Astrocyte (in vitro differentiated cells and primary cell): ENCODE measurements at regions not wholly inside any gene's neighbourhood (a gene's known extent, or its start where the extent isn't known, plus 50 kb on each side); places are given as distances from the start of the nearest gene placed in this dataset.

ENCODE experiments used
- DNase-seq: peaks from one replicate; pipeline ENCODE4 v3.0.0-alpha.2; 2010; ENCODE audit warnings: low read depth
- FAIRE-seq: peaks from 2 replicates; lab custom pipeline; 2011; peaks lifted over from hg19 to GRCh38; lab: Jason Lieb, UNC
- H2AFZ ChIP-seq: 2 replicates; pipeline ENCODE4 v1.6.0; 2012; ENCODE audit warnings: low read depth, low read length, inconsistent platforms
- H3K27ac ChIP-seq: 2 replicates; pipeline ENCODE4 v1.5.1; 2011; ENCODE audit warnings: low read depth, low read length, inconsistent platforms
- H3K27me3 ChIP-seq: 2 replicates; pipeline ENCODE4 v1.6.0; 2011; ENCODE audit warnings: low read length, inconsistent platforms; ENCODE audit not compliant: insufficient read depth
- H3K36me3 ChIP-seq: 2 replicates; pipeline ENCODE4 v1.5.1; 2011; ENCODE audit warnings: low read length, inconsistent platforms; ENCODE audit not compliant: insufficient read depth
- H3K4me1 ChIP-seq: 2 replicates; pipeline ENCODE4 v1.5.1; 2011; ENCODE audit warnings: low read length, inconsistent platforms; ENCODE audit not compliant: insufficient read depth
- H3K4me2 ChIP-seq: 2 replicates; pipeline ENCODE4 v1.6.0; 2012; ENCODE audit warnings: low read length, inconsistent platforms
- H3K4me3 ChIP-seq: 2 replicates; pipeline ENCODE4 v1.5.1; 2011; ENCODE audit warnings: low read depth, mild to moderate bottlenecking, low read length, inconsistent platforms; ENCODE audit not compliant: insufficient read depth
- H3K79me2 ChIP-seq: 2 replicates; pipeline ENCODE4 v1.6.0; 2012; ENCODE audit warnings: mild to moderate bottlenecking, low read length, inconsistent platforms; ENCODE audit not compliant: insufficient read depth
- H3K9ac ChIP-seq: 2 replicates; pipeline ENCODE4 v1.6.0; 2012; ENCODE audit warnings: mild to moderate bottlenecking, low read length, inconsistent platforms
- H3K9me3 ChIP-seq: 2 replicates; pipeline ENCODE4 v1.5.1; 2012; ENCODE audit warnings: low read depth, mild to moderate bottlenecking, low read length, inconsistent platforms; ENCODE audit not compliant: insufficient read depth
- H4K20me1 ChIP-seq: 2 replicates; pipeline ENCODE4 v1.6.0; 2012; ENCODE audit warnings: low read length, inconsistent platforms; ENCODE audit not compliant: insufficient read depth
- H3K27ac Mint-ChIP-seq: one replicate; pipeline ENCODE4 v1.8.0; 2021; ENCODE audit warnings: mild to moderate bottlenecking, mixed read lengths; ENCODE audit not compliant: unreplicated experiment
- H3K27me3 Mint-ChIP-seq: one replicate; pipeline ENCODE4 v1.8.0; 2021; ENCODE audit warnings: low read depth, mixed read lengths; ENCODE audit not compliant: unreplicated experiment
- H3K36me3 Mint-ChIP-seq: one replicate; pipeline ENCODE4 v1.8.0; 2021; ENCODE audit warnings: low read depth, mixed read lengths; ENCODE audit not compliant: unreplicated experiment
- H3K4me1 Mint-ChIP-seq: one replicate; pipeline ENCODE4 v1.8.0; 2021; ENCODE audit warnings: low read depth, mixed read lengths; ENCODE audit not compliant: unreplicated experiment
- H3K4me3 Mint-ChIP-seq: one replicate; pipeline ENCODE4 v1.8.0; 2021; ENCODE audit warnings: mild to moderate bottlenecking, moderate library complexity, mixed read lengths; ENCODE audit not compliant: unreplicated experiment
- H3K9me3 Mint-ChIP-seq: one replicate; pipeline ENCODE4 v1.8.0; 2021; ENCODE audit warnings: mild to moderate bottlenecking, mixed read lengths; ENCODE audit not compliant: unreplicated experiment
- EZH2 ChIP-seq: IDR thresholded peaks from 2 replicates; pipeline ENCODE4 v1.6.1; 2012; ENCODE audit warnings: mild to moderate bottlenecking, low read length, inconsistent platforms; ENCODE audit not compliant: insufficient read depth
- TF ChIP-seq, protein P1 (sequence below): IDR thresholded peaks from 2 replicates; pipeline ENCODE4 v1.5.1; 2011; ENCODE audit warnings: low read depth, mild to moderate bottlenecking, inconsistent platforms, low read length, moderate library complexity; ENCODE audit not compliant: insufficient read depth

DNA sequence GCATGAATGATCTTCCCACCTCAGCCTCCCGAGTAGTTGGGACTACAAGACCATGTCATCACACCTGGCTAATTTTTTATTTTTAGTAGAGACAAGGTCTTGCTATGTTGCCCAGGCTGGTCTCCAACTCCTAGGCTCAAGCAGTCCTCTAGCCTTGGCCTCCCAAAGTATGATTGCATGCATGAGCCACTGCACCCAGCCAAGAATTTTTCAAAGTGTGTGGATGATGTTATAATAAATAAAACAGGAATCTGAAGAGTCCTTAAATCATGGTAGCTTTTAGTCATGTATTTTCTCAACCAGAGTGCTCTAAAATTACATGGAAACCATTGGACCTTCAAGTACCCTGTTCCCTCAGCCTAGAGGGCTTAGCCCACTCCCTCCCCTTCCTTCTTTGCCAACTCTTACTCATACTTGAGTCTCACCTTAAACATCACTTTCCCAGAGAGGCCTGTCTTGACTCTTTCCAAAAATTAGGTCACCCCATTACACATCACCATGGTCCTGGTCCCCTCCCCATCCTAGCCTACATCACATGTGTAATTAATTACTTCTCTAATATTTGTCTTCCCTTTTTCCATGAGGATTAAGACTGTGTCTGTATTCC, 52.2 kb upstream of the BICDL1 start:
- no peaks in the 10 kb centered on the region for H3K36me3 Mint-ChIP-seq
- H3K9me3 Mint-ChIP-seq = no peaks in the 10 kb centered on the region
- no peak for DNase-seq
- H3K27ac Mint-ChIP-seq = no peak overlapping the region
- Histone ChIP-seq H3K9ac (no peak overlapping the region), H3K4me2 (no peak overlapping the region), H3K27me3 (peaks cover 4% of the 10 kb centered on the region), H3K36me3 (no peaks in the 10 kb centered on the region), H3K4me1 (peaks cover 8% of the 10 kb centered on the region), H3K27ac (no peak overlapping the region), H3K9me3 (no peaks in the 10 kb centered on the region), H2AFZ (no peak overlapping the region), H3K79me2 (no peaks in the 10 kb centered on the region), H4K20me1 (no peaks in the 10 kb centered on the region), H3K4me3 (no peak overlapping the region)
- TF ChIP-seq, protein P1, sequence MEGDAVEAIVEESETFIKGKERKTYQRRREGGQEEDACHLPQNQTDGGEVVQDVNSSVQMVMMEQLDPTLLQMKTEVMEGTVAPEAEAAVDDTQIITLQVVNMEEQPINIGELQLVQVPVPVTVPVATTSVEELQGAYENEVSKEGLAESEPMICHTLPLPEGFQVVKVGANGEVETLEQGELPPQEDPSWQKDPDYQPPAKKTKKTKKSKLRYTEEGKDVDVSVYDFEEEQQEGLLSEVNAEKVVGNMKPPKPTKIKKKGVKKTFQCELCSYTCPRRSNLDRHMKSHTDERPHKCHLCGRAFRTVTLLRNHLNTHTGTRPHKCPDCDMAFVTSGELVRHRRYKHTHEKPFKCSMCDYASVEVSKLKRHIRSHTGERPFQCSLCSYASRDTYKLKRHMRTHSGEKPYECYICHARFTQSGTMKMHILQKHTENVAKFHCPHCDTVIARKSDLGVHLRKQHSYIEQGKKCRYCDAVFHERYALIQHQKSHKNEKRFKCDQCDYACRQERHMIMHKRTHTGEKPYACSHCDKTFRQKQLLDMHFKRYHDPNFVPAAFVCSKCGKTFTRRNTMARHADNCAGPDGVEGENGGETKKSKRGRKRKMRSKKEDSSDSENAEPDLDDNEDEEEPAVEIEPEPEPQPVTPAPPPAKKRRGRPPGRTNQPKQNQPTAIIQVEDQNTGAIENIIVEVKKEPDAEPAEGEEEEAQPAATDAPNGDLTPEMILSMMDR = no peak
- TF ChIP-seq EZH2 = no peak
- FAIRE-seq = no peak
- H3K27me3 Mint-ChIP-seq = peaks cover 5% of the 10 kb centered on the region
- no peaks in the 10 kb centered on the region for H3K4me1 Mint-ChIP-seq
- no peak overlapping the region for H3K4me3 Mint-ChIP-seq

DNA sequence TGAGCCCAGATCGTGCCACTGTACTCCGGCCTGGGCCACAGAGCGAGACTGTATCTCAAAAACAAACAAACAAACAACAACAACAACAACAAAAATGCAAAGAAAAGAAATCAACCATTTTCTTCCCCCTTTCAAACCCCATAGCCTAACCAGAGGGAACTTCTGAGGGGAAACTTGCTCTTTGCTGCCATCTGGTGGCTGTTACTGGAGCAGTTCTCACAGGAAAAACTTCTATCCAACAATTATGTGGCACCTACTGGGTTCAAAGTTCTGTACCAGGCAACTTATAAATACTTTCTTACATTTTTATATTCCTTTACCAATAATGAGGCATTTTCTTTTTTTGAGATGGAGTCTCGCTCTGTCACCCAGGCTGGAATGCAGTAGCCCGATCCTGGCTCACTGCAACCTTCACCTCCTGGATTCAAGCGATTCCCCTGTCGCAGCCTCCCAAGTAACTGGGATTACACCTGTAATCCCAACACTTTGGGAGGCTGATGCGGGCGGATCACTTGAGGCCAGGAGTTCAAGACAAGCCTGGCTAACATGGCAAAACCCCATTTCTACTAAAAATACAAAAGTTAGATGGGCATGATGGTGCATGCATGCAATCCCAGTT, 50.9 kb upstream of the BICDL1 start:
- no peaks in the 10 kb centered on the region for H3K9me3 Mint-ChIP-seq
- Histone ChIP-seq H3K9ac (no peak overlapping the region), H3K4me3 (no peak overlapping the region), H3K27me3 (peaks cover 4% of the 10 kb centered on the region), H3K27ac (no peak overlapping the region), H3K9me3 (no peaks in the 10 kb centered on the region), H4K20me1 (no peaks in the 10 kb centered on the region), H2AFZ (no peak overlapping the region), H3K79me2 (no peaks in the 10 kb centered on the region), H3K4me1 (peaks cover 8% of the 10 kb centered on the region), H3K36me3 (no peaks in the 10 kb centered on the region), H3K4me2 (no peak overlapping the region)
- no peaks in the 10 kb centered on the region for H3K36me3 Mint-ChIP-seq
- no peak for TF ChIP-seq EZH2
- TF ChIP-seq, protein P1 = peak; percentile 96
- H3K27me3 Mint-ChIP-seq = peaks cover 2% of the 10 kb centered on the region
- H3K4me3 Mint-ChIP-seq = no peak overlapping the region
- FAIRE-seq = no peak
- DNase-seq = peak; percentile 16
- no peak overlapping the region for H3K27ac Mint-ChIP-seq
- H3K4me1 Mint-ChIP-seq = no peaks in the 10 kb centered on the region
